ENCODE measurements at regions not wholly inside any gene's neighbourhood (a gene's known extent, or its start where the extent isn't known, plus 50 kb on each side); places are given as distances from the start of the nearest gene placed in this dataset.

- TF ChIP-seq CTCF (IDR thresholded peaks at IDR 0.05; ENCODE audit: low read depth, low read length, poor library complexity, severe bottlenecking) (no peak), EZH2phosphoT487 (IDR thresholded peaks at IDR 0.05; ENCODE audit: borderline replicate concordance, low read length) (no peak)
Measured at GRCh38 chr1:14522077-14522925, 76.2 kb upstream of the KAZN start.

Data from DOHH2 (cell line).